Hepatocyte (in vitro differentiated cells): ENCODE measurements at regions not wholly inside any gene's neighbourhood (a gene's known extent, or its start where the extent isn't known, plus 50 kb on each side); places are given as distances from the start of the nearest gene placed in this dataset.

Experiments used
- CTCF ChIP-seq: fragments of 200-600 bp; sonication (generic); IDR thresholded peaks from 2 replicates; pipeline ENCODE4 v1.5.1; 2016; ENCODE audit warnings: antibody characterized with exemption, mild to moderate bottlenecking; ENCODE audit not compliant: poor library complexity
- EZH2 ChIP-seq: fragments of 200-600 bp; sonication (generic); IDR thresholded peaks from 2 replicates; pipeline ENCODE4 v1.6.1; 2016; ENCODE audit warnings: antibody characterized with exemption, mild to moderate bottlenecking, borderline replicate concordance
- EZH2phosphoT487 ChIP-seq: fragments of 200-600 bp; sonication (generic); IDR thresholded peaks from one replicate; pipeline ENCODE4 v1.6.1; 2018; ENCODE audit warnings: antibody characterized with exemption, mild to moderate bottlenecking, low read depth, moderate library complexity; ENCODE audit not compliant: unreplicated experiment, severe bottlenecking

GRCh38 chr4:16450031-16450430, 223.8 kb upstream of the TAPT1 start:
- TF ChIP-seq CTCF (no peak), EZH2 (no peak), EZH2phosphoT487 (no peak)
